Ishikawa (cell line): ENCODE measurements at regions not wholly inside any gene's neighbourhood (a gene's known extent, or its start where the extent isn't known, plus 50 kb on each side); places are given as distances from the start of the nearest gene placed in this dataset.

Experiments used
- CEBPB ChIP-seq: IDR thresholded peaks from 2 replicates; pipeline ENCODE4 v1.6.1; 2012
- CREB1 ChIP-seq: IDR thresholded peaks from 2 replicates; pipeline ENCODE4 v1.6.1; 2012; ENCODE audit warnings: low read depth
- EGR1 ChIP-seq: IDR thresholded peaks from 2 replicates; pipeline ENCODE4 v1.6.1; 2012
- EP300 ChIP-seq: IDR thresholded peaks from 2 replicates; pipeline ENCODE4 v1.6.1; 2012; ENCODE audit warnings: borderline replicate concordance
- FOXM1 ChIP-seq: IDR thresholded peaks from 2 replicates; pipeline ENCODE4 v1.6.1; 2012; ENCODE audit warnings: low read depth, borderline replicate concordance
- NFIC ChIP-seq: IDR thresholded peaks from 2 replicates; pipeline ENCODE4 v1.6.1; 2012
- RAD21 ChIP-seq: IDR thresholded peaks from 2 replicates; pipeline ENCODE4 v1.6.1; 2012; ENCODE audit warnings: low read depth
- TAF1 ChIP-seq: IDR thresholded peaks from 2 replicates; pipeline ENCODE4 v1.6.1; 2012; ENCODE audit warnings: low read depth, mild to moderate bottlenecking
- TCF12 ChIP-seq: IDR thresholded peaks from 2 replicates; pipeline ENCODE4 v1.6.1; 2012; ENCODE audit warnings: low read depth
- TEAD4 ChIP-seq: IDR thresholded peaks from 2 replicates; pipeline ENCODE4 v1.6.1; 2012
- YY1 ChIP-seq: IDR thresholded peaks from 2 replicates; pipeline ENCODE4 v1.6.1; 2012; ENCODE audit warnings: low read depth
- ZBTB7A ChIP-seq: IDR thresholded peaks from 2 replicates; pipeline ENCODE4 v1.6.1; 2012; ENCODE audit warnings: low read depth
- TF ChIP-seq, protein P1 (sequence below): IDR thresholded peaks from 2 replicates; pipeline ENCODE4 v1.6.1; 2012
- TF ChIP-seq, protein P2 (sequence below): IDR thresholded peaks from 2 replicates; pipeline ENCODE4 v1.6.1; 2012; ENCODE audit warnings: low read depth, mild to moderate bottlenecking
- TF ChIP-seq, protein P3 (sequence below): IDR thresholded peaks from 2 replicates; pipeline ENCODE4 v1.6.1; 2012

- TF ChIP-seq, protein P1, sequence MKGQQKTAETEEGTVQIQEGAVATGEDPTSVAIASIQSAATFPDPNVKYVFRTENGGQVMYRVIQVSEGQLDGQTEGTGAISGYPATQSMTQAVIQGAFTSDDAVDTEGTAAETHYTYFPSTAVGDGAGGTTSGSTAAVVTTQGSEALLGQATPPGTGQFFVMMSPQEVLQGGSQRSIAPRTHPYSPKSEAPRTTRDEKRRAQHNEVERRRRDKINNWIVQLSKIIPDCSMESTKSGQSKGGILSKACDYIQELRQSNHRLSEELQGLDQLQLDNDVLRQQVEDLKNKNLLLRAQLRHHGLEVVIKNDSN, result no peak
- TF ChIP-seq CEBPB (no peak), CREB1 (no peak), TEAD4 (no peak), EP300 (no peak), ZBTB7A (no peak)
Measured at GRCh38 chr12:83199069-83199468, 512.4 kb downstream of the TMTC2 start.

GRCh38 chr12:83198291-83199015, 511.7 kb downstream of the TMTC2 start:
- TF ChIP-seq, protein P1, result no peak
- TF ChIP-seq RAD21 (no peak), NFIC (no peak), CEBPB (no peak), TCF12 (no peak), CREB1 (no peak), TEAD4 (no peak), TAF1 (no peak), YY1 (no peak)
- TF ChIP-seq, protein P2, sequence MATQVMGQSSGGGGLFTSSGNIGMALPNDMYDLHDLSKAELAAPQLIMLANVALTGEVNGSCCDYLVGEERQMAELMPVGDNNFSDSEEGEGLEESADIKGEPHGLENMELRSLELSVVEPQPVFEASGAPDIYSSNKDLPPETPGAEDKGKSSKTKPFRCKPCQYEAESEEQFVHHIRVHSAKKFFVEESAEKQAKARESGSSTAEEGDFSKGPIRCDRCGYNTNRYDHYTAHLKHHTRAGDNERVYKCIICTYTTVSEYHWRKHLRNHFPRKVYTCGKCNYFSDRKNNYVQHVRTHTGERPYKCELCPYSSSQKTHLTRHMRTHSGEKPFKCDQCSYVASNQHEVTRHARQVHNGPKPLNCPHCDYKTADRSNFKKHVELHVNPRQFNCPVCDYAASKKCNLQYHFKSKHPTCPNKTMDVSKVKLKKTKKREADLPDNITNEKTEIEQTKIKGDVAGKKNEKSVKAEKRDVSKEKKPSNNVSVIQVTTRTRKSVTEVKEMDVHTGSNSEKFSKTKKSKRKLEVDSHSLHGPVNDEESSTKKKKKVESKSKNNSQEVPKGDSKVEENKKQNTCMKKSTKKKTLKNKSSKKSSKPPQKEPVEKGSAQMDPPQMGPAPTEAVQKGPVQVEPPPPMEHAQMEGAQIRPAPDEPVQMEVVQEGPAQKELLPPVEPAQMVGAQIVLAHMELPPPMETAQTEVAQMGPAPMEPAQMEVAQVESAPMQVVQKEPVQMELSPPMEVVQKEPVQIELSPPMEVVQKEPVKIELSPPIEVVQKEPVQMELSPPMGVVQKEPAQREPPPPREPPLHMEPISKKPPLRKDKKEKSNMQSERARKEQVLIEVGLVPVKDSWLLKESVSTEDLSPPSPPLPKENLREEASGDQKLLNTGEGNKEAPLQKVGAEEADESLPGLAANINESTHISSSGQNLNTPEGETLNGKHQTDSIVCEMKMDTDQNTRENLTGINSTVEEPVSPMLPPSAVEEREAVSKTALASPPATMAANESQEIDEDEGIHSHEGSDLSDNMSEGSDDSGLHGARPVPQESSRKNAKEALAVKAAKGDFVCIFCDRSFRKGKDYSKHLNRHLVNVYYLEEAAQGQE, result no peak

- TF ChIP-seq, protein P3, sequence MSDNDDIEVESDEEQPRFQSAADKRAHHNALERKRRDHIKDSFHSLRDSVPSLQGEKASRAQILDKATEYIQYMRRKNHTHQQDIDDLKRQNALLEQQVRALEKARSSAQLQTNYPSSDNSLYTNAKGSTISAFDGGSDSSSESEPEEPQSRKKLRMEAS, result no peak
- TF ChIP-seq ZBTB7A (no peak), TCF12 (no peak), CREB1 (no peak), YY1 (no peak)
- TF ChIP-seq, protein P2, result no peak
Measured at GRCh38 chr12:83197483-83197914, 510.8 kb downstream of the TMTC2 start.

DNA sequence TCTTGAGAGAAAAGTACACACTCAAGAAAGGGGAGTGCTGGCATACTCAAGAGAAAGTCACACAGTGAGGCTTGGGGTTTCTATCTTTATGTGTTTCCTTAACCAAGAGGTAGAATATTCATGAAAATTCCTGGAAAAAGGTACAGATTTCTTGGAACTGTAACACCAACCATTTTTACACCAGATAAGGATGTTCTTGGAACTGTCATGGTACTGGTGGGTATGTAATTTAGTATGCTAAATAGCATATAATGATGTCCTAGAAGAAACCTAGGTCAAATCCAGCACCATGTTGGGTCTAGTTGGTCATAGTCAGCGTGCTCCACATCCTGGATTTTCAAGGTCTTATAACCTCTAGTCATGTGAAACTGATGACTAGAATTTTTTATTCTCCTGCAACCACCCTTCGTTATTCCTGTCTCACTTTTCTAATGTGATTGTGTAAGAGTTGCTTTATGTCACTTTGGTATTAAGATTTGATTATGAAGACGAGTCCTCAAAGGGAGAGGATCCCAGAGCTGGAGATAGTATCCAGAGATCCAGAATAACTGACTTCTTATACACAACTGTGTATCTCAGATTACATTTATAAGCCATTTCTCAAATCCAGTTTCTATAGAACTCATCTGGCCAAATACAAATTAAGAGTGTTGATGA, 510.1 kb downstream of the TMTC2 start:
- TF ChIP-seq YY1 (no peak), ZBTB7A (no peak), EGR1 (no peak), CEBPB (no peak), NFIC (no peak), FOXM1 (no peak), EP300 (no peak), TAF1 (no peak), TCF12 (no peak), TEAD4 (no peak), RAD21 (no peak), CREB1 (no peak)
- TF ChIP-seq, protein P2, result no peak
- TF ChIP-seq, protein P3, result no peak
- TF ChIP-seq, protein P1, result no peak
